IPS DF 6.9 (cell line): ENCODE measurements at regions not wholly inside any gene's neighbourhood (a gene's known extent, or its start where the extent isn't known, plus 50 kb on each side); places are given as distances from the start of the nearest gene placed in this dataset.

Experiments used
- DNase-seq: peaks from one replicate; pipeline ENCODE4 v3.0.0-alpha.2; 2013; ENCODE audit warnings: low read depth, low spot score
- H3K27ac ChIP-seq: one replicate; pipeline ENCODE4 v1.5.1; 2013; ENCODE audit warnings: low read length, control low read depth
- H3K27me3 ChIP-seq: 2 replicates; pipeline ENCODE4 v1.6.1; 2013; ENCODE audit warnings: mild to moderate bottlenecking, low read length; ENCODE audit not compliant: control insufficient read depth, insufficient read depth
- H3K36me3 ChIP-seq: 2 replicates; pipeline ENCODE4 v1.6.1; 2013; ENCODE audit warnings: low read length; ENCODE audit not compliant: control insufficient read depth, insufficient read depth
- H3K4me1 ChIP-seq: 2 replicates; pipeline ENCODE4 v1.6.1; 2013; ENCODE audit warnings: low read length; ENCODE audit not compliant: control insufficient read depth, insufficient read depth
- H3K4me3 ChIP-seq: 2 replicates; pipeline ENCODE4 v1.5.1; 2013; ENCODE audit warnings: mild to moderate bottlenecking, low read length
- H3K9me3 ChIP-seq: 2 replicates; pipeline ENCODE4 v1.6.1; 2013; ENCODE audit warnings: low read length, inconsistent platforms; ENCODE audit not compliant: control insufficient read depth, insufficient read depth
- WGBS: extraction: QIAGEN DNeasy Blood & Tissue Kit; methylation state at CpG from one replicate; pipeline ENCODE4 v1.1.7; 2013; ENCODE audit warnings: mixed read lengths, missing lambda C conversion rate; ENCODE audit not compliant: insufficient read length, insufficient coverage; 5-methylcytosine and 5-hydroxymethylcytosine counted together

DNA sequence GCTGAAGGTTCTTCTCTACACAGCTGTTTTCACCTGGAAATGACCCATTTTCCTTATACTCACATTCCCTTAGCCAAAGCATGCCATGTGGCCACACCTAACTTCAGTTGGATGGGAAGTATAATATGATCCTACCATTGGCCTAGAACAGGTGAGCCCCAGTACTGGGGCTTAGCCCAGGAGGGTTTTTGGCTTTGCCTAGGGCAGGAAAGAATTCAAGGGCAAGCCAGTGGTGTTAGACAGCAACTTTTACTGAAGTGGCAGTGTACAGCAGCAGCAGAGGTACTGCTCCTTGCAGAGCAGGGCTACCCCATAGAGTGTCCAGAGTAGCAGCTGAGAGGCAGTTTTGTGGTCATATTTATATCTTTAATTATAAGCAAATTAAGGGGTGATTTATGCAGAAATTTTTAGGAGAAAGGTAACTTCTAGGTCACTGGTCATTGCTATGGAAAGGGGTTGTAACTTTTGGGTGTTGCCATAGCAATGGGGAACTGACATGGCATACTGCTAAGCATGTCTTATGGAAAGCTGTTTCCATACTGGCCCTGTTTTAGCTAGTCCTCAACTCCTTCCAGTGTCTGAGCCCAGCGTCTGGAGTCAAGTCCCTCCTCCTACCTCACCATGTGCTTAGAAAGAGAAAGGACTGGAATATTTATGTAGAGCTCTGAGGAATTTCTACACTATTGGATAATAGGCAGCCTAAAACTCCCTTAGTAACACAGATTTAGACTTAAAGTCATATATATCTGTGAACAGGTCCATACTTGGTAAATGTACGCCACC is 109.0 kb upstream of the DTNA start:
- Histone ChIP-seq H3K9me3 (no peaks in the 10 kb centered on the region), H3K27me3 (no peaks in the 10 kb centered on the region), H3K4me3 (no peak overlapping the region), H3K27ac (no peak overlapping the region), H3K4me1 (no peaks in the 10 kb centered on the region), H3K36me3 (no peaks in the 10 kb centered on the region)
- DNase-seq = no peak
- no CpG with 5 or more reads among the region's 2 CpGs for WGBS

DNA sequence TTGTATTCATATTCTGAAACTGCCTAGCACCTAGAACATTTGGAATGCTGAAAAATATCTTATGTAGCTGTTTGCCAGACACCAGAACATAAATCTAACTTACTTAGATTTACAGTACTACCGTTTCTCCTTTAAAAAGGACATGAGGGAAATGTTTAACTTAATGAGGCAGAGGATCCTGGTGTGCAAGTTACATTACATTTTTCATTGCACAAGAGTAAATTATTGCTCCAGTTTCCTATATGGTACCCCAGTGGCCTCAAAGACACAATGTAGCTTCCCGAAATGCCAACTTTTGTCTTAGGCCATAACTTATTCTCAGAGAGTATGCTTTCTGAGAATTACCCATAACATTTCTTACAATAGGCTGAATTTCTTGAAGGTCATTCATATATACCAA is 105.5 kb upstream of the DTNA start:
- Histone ChIP-seq H3K27me3 (no peaks in the 10 kb centered on the region), H3K4me1 (no peaks in the 10 kb centered on the region), H3K36me3 (no peaks in the 10 kb centered on the region), H3K27ac (no peak overlapping the region), H3K4me3 (no peak overlapping the region), H3K9me3 (no peaks in the 10 kb centered on the region)
- no peak for DNase-seq
- no CpG with 5 or more reads among the region's 2 CpGs for WGBS

DNA sequence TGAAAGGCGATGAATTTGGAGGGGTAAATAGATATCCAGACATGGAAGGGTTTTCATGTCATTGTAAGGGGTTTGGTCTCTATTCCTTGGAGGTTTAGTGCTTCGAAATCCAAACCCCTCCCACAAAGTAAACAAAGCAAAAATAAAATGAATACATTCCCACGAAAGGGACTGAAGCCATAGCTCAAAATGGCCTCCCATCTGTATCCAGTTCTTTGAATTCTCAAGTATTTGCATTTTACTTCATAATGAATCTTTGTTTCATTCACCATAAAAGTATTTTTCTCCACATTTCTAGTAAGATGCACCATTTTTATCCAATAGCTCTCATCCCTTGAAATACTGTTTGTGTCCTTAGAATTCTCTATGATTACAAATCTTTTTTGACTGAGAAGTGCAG is 103.2 kb upstream of the DTNA start:
- Histone ChIP-seq H3K4me1 (no peaks in the 10 kb centered on the region), H3K9me3 (no peaks in the 10 kb centered on the region)

DNA sequence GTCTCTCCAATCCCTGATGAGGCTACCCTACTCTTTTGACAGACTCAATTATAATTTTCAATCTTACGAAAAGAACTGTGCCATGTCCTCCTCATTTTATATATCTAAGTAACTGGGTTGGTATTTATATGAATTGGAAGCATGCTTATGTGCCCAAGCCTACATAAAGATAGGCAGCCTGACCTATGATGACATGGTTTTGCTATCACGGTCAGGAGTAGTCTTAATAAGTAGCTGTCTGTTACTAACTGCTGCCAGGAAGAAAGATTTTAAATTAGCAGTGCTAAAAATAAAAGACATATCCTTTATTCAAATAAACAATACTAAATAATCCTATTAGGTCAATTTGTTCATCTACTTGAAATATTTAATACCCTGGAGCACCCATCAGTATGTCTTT is 102.0 kb upstream of the DTNA start:
- H3K4me3 ChIP-seq = no peak overlapping the region
- H3K36me3 ChIP-seq = 0 out of 2 replicates have a peak, but pooled peaks cover 3% of the 10 kb centered on the region
- no peaks in the 10 kb centered on the region for H3K27me3 ChIP-seq
- H3K9me3 ChIP-seq = no peaks in the 10 kb centered on the region
- no CpG with 5 or more reads among the region's 2 CpGs for WGBS
- no peak overlapping the region for H3K27ac ChIP-seq
- no peaks in the 10 kb centered on the region for H3K4me1 ChIP-seq
- DNase-seq = no peak

More for the DNA sequence above, 103.2 kb upstream of the DTNA start:
- Histone ChIP-seq H3K4me3 (no peak overlapping the region), H3K27me3 (no peaks in the 10 kb centered on the region), H3K36me3 (0 out of 2 replicates have a peak, but pooled peaks cover 2% of the 10 kb centered on the region), H3K27ac (no peak overlapping the region)
- no peak for DNase-seq
- WGBS = no CpG with 5 or more reads among the region's 3 CpGs

DNA sequence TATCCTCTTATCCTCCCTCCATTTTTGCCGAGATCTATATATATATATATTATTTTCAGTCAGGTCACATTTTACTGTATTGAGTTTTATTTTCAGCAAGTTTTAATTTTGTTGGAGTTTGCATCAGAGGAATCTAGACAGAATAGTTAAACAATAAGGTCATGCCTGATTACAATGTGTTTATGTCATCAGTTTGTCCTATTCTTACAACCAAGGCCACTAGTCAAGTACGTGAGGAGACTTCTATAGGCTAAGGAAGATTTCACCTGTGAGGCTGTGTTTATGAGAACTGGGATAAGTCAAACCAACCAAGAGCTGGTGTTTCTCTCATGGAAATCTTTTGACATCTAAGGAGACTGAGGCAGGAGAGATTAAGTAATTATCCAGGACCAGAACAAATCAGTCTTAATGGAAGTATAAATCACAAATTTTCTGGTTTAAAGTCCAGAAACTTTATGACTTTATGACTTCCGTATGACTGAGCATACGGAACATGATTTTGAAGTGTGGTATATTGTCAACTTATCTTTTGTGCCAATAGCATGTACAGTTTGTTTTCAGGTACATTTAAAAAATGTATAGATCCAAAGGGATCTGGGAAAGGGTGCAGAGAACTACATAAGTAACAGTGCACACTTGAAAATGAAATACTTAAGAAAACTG is 100.0 kb upstream of the DTNA start:
- WGBS = no CpG with 5 or more reads among the region's 4 CpGs

DNA sequence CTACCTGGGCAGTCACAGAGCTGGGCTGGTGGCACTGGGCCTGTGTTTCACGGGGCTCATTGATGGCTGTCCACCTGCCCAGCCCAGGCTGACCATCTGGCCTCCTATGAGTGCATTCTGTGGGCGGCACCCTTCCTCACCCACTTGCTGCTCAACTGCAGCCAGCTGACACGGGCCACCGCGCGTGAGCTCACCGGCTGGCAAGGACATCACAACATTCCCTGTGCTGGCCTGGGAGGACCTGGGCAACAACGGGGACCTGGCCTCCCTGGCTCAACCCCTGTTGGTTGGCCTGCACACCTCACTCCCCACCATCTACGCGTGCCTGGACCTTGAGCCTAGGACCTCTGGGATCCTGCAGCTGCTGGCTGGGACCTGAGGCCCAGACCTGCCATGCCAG is 98.2 kb upstream of the DTNA start:
- no CpG with 5 or more reads among the region's 10 CpGs for WGBS
- H3K36me3 ChIP-seq = 0 out of 2 replicates have a peak, but pooled peaks cover 3% of the 10 kb centered on the region
- H3K27me3 ChIP-seq = no peaks in the 10 kb centered on the region
- no peaks in the 10 kb centered on the region for H3K4me1 ChIP-seq
- H3K9me3 ChIP-seq = no peaks in the 10 kb centered on the region
- no peak overlapping the region for H3K27ac ChIP-seq
- DNase-seq = no peak
- H3K4me3 ChIP-seq = no peak overlapping the region

More for the DNA sequence above, 100.0 kb upstream of the DTNA start:
- no peak overlapping the region for H3K27ac ChIP-seq
- H3K9me3 ChIP-seq = no peaks in the 10 kb centered on the region
- DNase-seq = no peak
- H3K4me3 ChIP-seq = no peak overlapping the region
- 0 out of 2 replicates have a peak, but pooled peaks cover 3% of the 10 kb centered on the region for H3K36me3 ChIP-seq
- H3K27me3 ChIP-seq = no peaks in the 10 kb centered on the region
- no peaks in the 10 kb centered on the region for H3K4me1 ChIP-seq

DNA sequence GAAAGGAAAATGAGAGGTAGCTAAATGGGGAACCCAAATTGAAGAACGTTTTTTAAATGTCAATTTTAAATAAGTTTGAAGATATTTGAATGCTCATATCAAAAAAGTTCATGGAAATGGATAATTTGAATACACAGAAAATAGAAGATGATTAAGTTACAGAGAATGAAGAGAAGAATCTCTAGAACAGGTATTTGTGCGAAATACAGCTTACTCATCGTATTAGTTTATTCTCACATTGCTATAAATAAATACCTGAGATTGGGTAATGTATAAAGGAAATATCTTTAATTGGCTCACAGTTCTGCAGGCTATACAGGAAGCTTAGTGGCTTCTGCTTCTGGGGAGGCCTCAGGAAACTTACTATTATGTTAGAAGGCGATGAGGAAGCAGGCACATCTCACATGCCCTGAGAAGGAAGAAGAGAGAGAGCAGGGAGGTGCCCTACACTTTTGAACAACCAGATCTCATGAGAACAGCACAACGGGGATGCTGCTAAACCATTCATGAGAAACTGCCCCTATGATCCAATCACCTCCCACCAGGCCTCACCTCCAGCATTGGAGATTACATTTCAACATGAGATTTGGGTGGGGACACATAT is 89.7 kb upstream of the DTNA start:
- WGBS = 100% methylated on average over 1 of the region's 5 CpGs
- Histone ChIP-seq H3K4me3 (no peak overlapping the region), H3K4me1 (no peaks in the 10 kb centered on the region), H3K27me3 (no peaks in the 10 kb centered on the region), H3K36me3 (no peaks in the 10 kb centered on the region; the same call in 1 of the 2 replicates), H3K27ac (no peak overlapping the region), H3K9me3 (no peaks in the 10 kb centered on the region)
- no peak for DNase-seq

DNA sequence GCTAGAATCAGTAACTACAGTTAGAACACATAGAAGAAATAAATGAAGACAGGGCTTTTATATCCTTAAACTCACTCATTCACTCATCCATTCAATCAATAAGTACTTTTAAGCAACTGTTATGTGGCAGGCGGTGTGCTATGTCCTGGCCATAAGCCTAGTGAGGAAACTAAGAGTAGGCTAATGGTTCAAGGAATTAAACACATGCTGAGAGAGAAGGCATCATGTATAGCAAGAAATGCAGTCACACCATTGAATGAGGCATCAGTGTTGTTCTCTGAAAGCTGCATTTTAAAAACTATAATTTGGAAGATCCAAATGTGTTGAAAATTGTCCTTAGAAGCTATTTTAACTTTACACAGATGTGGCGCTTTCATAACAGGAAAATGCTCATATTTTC is 86.5 kb upstream of the DTNA start:
- no peak overlapping the region for H3K4me3 ChIP-seq
- no CpG with 5 or more reads among the region's 2 CpGs for WGBS
- no peaks in the 10 kb centered on the region for H3K27me3 ChIP-seq
- no peak overlapping the region for H3K27ac ChIP-seq
- no peaks in the 10 kb centered on the region for H3K4me1 ChIP-seq
- no peaks in the 10 kb centered on the region for H3K9me3 ChIP-seq
- no peaks in the 10 kb centered on the region; the same call in 1 of the 2 replicates for H3K36me3 ChIP-seq
- no peak for DNase-seq

DNA sequence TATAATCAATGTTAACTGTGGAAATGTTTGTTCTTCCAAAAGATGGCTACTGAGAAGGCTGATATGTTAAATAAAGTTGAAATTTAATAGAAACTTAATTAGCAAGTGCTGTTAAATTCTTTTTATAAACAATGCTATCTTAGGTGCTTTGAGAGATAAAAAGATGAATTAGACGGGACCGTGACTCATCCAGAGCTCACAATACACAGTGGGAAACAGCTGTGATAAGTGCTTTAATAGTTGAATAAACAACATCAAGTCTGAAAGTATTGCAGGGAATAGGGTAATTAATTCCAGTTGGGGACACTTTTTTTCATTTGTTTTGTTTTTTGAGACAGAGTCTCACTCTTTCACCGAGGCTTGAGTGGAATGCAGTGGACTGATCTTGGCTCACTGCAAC is 85.5 kb upstream of the DTNA start:
- Histone ChIP-seq H3K4me1 (no peaks in the 10 kb centered on the region), H3K27ac (no peak overlapping the region), H3K36me3 (no peaks in the 10 kb centered on the region; the same call in 1 of the 2 replicates), H3K9me3 (no peaks in the 10 kb centered on the region), H3K27me3 (no peaks in the 10 kb centered on the region), H3K4me3 (no peak overlapping the region)
- no peak for DNase-seq
- WGBS = no CpG with 5 or more reads among the region's 3 CpGs

DNA sequence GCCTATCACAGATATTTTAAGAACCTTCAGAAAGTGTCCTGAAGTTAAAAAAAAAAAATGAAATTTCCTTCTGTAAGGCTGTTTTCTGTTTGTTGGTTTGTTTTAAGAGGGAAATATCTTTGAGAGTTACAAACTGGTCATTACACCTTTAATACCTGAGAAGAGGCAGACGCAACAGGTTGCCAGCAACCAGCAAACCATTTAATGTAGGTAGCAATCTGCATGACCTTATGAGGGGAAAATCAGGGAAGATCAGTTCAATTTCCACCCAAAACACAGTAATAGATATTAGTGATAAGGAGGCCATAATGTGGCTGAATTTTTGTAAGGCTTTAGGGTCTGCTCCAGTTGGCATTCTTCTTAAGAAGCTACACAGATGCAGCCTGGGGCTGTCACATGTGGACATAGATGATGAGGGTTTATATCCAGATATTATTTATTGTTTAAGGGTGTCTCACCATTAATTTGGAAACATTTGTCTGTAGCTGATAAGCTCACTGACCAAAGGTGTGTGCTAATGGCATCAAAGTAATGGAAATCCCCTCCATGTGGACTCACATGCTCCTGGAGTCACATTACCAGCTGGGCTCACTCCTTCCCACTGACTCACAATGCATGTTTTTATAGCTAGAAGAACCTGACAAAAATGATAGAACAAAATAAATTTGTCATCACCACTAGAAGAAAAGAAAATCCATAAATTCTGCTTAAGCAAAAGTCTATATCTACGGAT is 83.5 kb upstream of the DTNA start:
- H3K9me3 ChIP-seq = no peaks in the 10 kb centered on the region
- WGBS = no CpG with 5 or more reads among the region's 2 CpGs
- H3K27me3 ChIP-seq = no peaks in the 10 kb centered on the region
- no peak for DNase-seq
- H3K27ac ChIP-seq = no peak overlapping the region
- no peaks in the 10 kb centered on the region for H3K4me1 ChIP-seq
- H3K4me3 ChIP-seq = no peak overlapping the region
- H3K36me3 ChIP-seq = no peaks in the 10 kb centered on the region; the same call in 1 of the 2 replicates
